ENCODE measurements at regions not wholly inside any gene's neighbourhood (a gene's known extent, or its start where the extent isn't known, plus 50 kb on each side); places are given as distances from the start of the nearest gene placed in this dataset.

DNA sequence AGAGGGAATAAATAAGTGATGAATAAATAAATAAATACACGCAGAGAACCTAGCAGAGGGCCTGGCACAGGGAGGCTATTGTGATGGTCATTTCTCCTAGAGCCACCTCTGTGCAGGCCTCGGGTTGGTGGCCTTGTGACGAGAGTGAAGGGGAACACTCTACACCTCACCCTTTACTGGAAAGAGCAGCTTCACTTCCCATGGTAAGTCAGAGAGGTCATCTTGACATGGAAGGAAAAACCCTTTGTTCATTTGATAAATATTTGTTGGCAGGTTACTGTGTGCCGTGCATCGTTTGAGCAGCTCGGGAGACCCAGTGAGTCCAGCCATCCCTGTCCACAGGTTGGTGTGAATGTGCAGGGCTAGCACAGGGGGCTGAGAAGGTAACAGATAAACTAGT is 70.2 kb upstream of the PODXL start:
- Histone ChIP-seq H4K20me1 (ENCODE audit: insufficient read depth, low read length) (no peaks in the 10 kb centered on the region), H3K79me1 (ENCODE audit: low read depth in 1 of 2, low read length in 2 of 2) (peaks cover 0 to 8% of the 10 kb centered on the region in 2 experiments; a peak in 1 of 4 replicates), H3K9me1 (ENCODE audit: insufficient read depth, low read length) (peaks cover 41% of the 10 kb centered on the region), H2AK5ac (ENCODE audit: low read depth, low read length) (peak overlapping the region; percentile 98), H3K18ac (ENCODE audit: low read depth, low read length) (peak overlapping the region; percentile 25; the same call in 1 of the 2 replicates), H3K9me3 (ENCODE audit: control insufficient read depth, insufficient read depth, low read length) (no peaks in the 10 kb centered on the region), H3K27me3 (ENCODE audit: control insufficient read depth, insufficient read depth, low read length) (no peaks in the 10 kb centered on the region), H2BK20ac (ENCODE audit: low read depth, low read length) (peak overlapping the region; percentile 78), H2BK120ac (ENCODE audit: low read depth, low read length) (peak overlapping the region; percentile 87), H3K9ac (ENCODE audit: low read depth, low read length) (no peak overlapping the region), H2AFZ (replicated peaks; ENCODE audit: low read length, poor library complexity) (no peak overlapping the region), H2BK5ac (ENCODE audit: low read depth, low read length, poor library complexity, severe bottlenecking) (no peak overlapping the region), H4K8ac (ENCODE audit: low read depth in 2 of 2, low read length in 2 of 2) (peak overlapping the region; percentile 77 to 85; a peak in 3 of 4 replicates), H4K91ac (ENCODE audit: insufficient read depth, low read depth, low read length) (peak overlapping the region; percentile 79), H2BK15ac (ENCODE audit: low read depth, low read length) (peak overlapping the region; percentile 100), H3K14ac (replicated peaks; ENCODE audit: low read depth, low read length) (peak overlapping the region; percentile 58), H3K4me2 (ENCODE audit: low read depth, low read length) (no peak overlapping the region), H4K5ac (ENCODE audit: low read depth, low read length) (no peak overlapping the region; the same call in 1 of the 2 replicates), H3K27ac (ENCODE audit: insufficient read depth, low read length) (no peak overlapping the region), H3K23ac (ENCODE audit: low read depth, low read length) (peak overlapping the region; percentile 80; the same call in 1 of the 2 replicates), H3K36me3 (ENCODE audit: control insufficient read depth, insufficient read depth, low read length) (no peaks in the 10 kb centered on the region), H3K4ac (ENCODE audit: low read depth, low read length) (peak overlapping the region; percentile 90), H2AK9ac (replicated peaks; ENCODE audit: low read depth, low read length, poor library complexity) (peak overlapping the region; percentile 79), H3K4me3 (ENCODE audit: insufficient read depth, low read depth, low read length) (no peak overlapping the region), H3K56ac (ENCODE audit: extremely low read depth, insufficient read depth, low read length) (no peak overlapping the region; the same call in 1 of the 2 replicates), H3K4me1 (ENCODE audit: control insufficient read depth, insufficient read depth, low read length) (peaks cover 27% of the 10 kb centered on the region)
- ChIA-PET POLR2A (ENCODE audit: unreplicated experiment) (no interaction called here), CTCF (interaction anchor here (1.1 kb wide), 1 partner anchor 8 kb away, joined by 4 read pairs; no protein-coding TSS in a partner anchor)
- no TSS peak for BruUV-seq (replicated peaks)
- TF ChIP-seq, protein P1, sequence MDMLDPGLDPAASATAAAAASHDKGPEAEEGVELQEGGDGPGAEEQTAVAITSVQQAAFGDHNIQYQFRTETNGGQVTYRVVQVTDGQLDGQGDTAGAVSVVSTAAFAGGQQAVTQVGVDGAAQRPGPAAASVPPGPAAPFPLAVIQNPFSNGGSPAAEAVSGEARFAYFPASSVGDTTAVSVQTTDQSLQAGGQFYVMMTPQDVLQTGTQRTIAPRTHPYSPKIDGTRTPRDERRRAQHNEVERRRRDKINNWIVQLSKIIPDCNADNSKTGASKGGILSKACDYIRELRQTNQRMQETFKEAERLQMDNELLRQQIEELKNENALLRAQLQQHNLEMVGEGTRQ (IDR thresholded peaks at IDR 0.05; ENCODE audit: low read depth, low read length): no peak
- no peak for TF ChIP-seq POLR2A (IDR thresholded peaks at IDR 0.05; ENCODE audit: low read depth, low read length)
- TF ChIP-seq CEBPB (IDR thresholded peaks at IDR 0.05; ENCODE audit: low read depth, low read length): no peak
- no peak for TF ChIP-seq RFX5 (IDR thresholded peaks at IDR 0.05; ENCODE audit: low read depth, low read length)
- TF ChIP-seq MXI1 (IDR thresholded peaks at IDR 0.05; ENCODE audit: borderline replicate concordance, low read depth, low read length): no peak
- no peak for TF ChIP-seq RAD21 (IDR thresholded peaks at IDR 0.05; ENCODE audit: low read length)
- TF ChIP-seq, protein P2, sequence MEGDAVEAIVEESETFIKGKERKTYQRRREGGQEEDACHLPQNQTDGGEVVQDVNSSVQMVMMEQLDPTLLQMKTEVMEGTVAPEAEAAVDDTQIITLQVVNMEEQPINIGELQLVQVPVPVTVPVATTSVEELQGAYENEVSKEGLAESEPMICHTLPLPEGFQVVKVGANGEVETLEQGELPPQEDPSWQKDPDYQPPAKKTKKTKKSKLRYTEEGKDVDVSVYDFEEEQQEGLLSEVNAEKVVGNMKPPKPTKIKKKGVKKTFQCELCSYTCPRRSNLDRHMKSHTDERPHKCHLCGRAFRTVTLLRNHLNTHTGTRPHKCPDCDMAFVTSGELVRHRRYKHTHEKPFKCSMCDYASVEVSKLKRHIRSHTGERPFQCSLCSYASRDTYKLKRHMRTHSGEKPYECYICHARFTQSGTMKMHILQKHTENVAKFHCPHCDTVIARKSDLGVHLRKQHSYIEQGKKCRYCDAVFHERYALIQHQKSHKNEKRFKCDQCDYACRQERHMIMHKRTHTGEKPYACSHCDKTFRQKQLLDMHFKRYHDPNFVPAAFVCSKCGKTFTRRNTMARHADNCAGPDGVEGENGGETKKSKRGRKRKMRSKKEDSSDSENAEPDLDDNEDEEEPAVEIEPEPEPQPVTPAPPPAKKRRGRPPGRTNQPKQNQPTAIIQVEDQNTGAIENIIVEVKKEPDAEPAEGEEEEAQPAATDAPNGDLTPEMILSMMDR (conservative IDR thresholded peaks at IDR 0.05; ENCODE audit: low read depth, low read length): no peak
- no peak for TF ChIP-seq MAFK (IDR thresholded peaks at IDR 0.05; ENCODE audit: low read depth, low read length)
- no peak for TF ChIP-seq CHD1 (IDR thresholded peaks at IDR 0.05; ENCODE audit: low read depth, low read length)
- TF ChIP-seq MAZ (IDR thresholded peaks at IDR 0.05; ENCODE audit: borderline replicate concordance, low read depth, low read length): no peak
- no peak for TF ChIP-seq NFE2L2 (IDR thresholded peaks at IDR 0.05; ENCODE audit: low read depth, low read length)
- no peak for TF ChIP-seq BHLHE40 (IDR thresholded peaks at IDR 0.05; ENCODE audit: low read depth, low read length)
- TF ChIP-seq SMC3 (IDR thresholded peaks at IDR 0.05; ENCODE audit: low read depth, low read length): no peak
- no peak for TF ChIP-seq FOS (IDR thresholded peaks at IDR 0.05; ENCODE audit: low read depth, low read length)
- no peak for TF ChIP-seq RCOR1 (IDR thresholded peaks at IDR 0.05; ENCODE audit: insufficient replicate concordance, low read length)
- TF ChIP-seq, protein P3, sequence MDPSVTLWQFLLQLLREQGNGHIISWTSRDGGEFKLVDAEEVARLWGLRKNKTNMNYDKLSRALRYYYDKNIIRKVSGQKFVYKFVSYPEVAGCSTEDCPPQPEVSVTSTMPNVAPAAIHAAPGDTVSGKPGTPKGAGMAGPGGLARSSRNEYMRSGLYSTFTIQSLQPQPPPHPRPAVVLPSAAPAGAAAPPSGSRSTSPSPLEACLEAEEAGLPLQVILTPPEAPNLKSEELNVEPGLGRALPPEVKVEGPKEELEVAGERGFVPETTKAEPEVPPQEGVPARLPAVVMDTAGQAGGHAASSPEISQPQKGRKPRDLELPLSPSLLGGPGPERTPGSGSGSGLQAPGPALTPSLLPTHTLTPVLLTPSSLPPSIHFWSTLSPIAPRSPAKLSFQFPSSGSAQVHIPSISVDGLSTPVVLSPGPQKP (IDR thresholded peaks at IDR 0.05; ENCODE audit: borderline replicate concordance, low read depth, low read length): no peak
- ATAC-seq (ENCODE audit: low read depth) (no peak), DNase-seq (no peak)
- intact Hi-C loops (cut with micrococcal nuclease) (no loop called here), in situ Hi-C loops (cut with MboI; ENCODE audit: low sequenced_read_pairs) (no loop called here), dilution Hi-C loops (cut with HindIII; ENCODE audit: low sequenced_read_pairs, unreplicated experiment) (no loop called here)
- WGBS, 2 experiments (ENCODE audit: extremely low coverage in 2 of 2, insufficient read length in 1 of 2): no CpG with 5 or more reads among the region's 6 CpGs

Data from IMR-90 (cell line).